DOHH2 (cell line): ENCODE measurements at regions not wholly inside any gene's neighbourhood (a gene's known extent, or its start where the extent isn't known, plus 50 kb on each side); places are given as distances from the start of the nearest gene placed in this dataset.

ENCODE experiments used
- H3F3A ChIP-seq: fragments of 200-600 bp; sonication (generic), shearing (Covaris generic); 2 replicates; pipeline ENCODE4 v1.6.0; 2016; ENCODE audit warnings: antibody characterized with exemption, mild to moderate bottlenecking; ENCODE audit not compliant: control insufficient read depth, insufficient read depth
- H3K27ac ChIP-seq: fragments of 200-600 bp; sonication (generic); 2 replicates; pipeline ENCODE4 v1.5.1; 2014; ENCODE audit warnings: low read depth, mild to moderate bottlenecking, low read length, moderate library complexity
- H3K27me3 ChIP-seq: fragments of 200-600 bp; sonication (generic); 2 replicates; pipeline ENCODE4 v1.6.1; 2014; ENCODE audit warnings: mild to moderate bottlenecking, low read length, mixed read lengths; ENCODE audit not compliant: control insufficient read depth
- H3K36me3 ChIP-seq: fragments of 200-600 bp; sonication (generic); 2 replicates; pipeline ENCODE4 v1.6.1; 2014; ENCODE audit warnings: mild to moderate bottlenecking, low read length, moderate library complexity, mixed read lengths; ENCODE audit not compliant: control insufficient read depth
- H3K4me1 ChIP-seq: fragments of 200-600 bp; sonication (generic); 2 replicates; pipeline ENCODE4 v1.6.1; 2014; ENCODE audit warnings: mild to moderate bottlenecking, low read length, mixed read lengths; ENCODE audit not compliant: control insufficient read depth
- H3K4me2 ChIP-seq: fragments of 200-600 bp; sonication (generic); 2 replicates; pipeline ENCODE4 v1.6.0; 2014; ENCODE audit warnings: mild to moderate bottlenecking, low read length, moderate library complexity
- H3K4me3 ChIP-seq: fragments of 200-600 bp; sonication (generic); 2 replicates; pipeline ENCODE4 v1.5.1; 2014; ENCODE audit warnings: mild to moderate bottlenecking, low read length, mixed read lengths
- H3K79me2 ChIP-seq: fragments of 200-600 bp; sonication (generic); 2 replicates; pipeline ENCODE4 v1.6.1; 2014; ENCODE audit warnings: mild to moderate bottlenecking, low read length, mixed read lengths; ENCODE audit not compliant: control insufficient read depth
- H3K9me2 ChIP-seq: fragments of 200-600 bp; sonication (generic); replicated peaks from 2 replicates; pipeline ENCODE4 v1.6.1; 2014; ENCODE audit warnings: mild to moderate bottlenecking, low read length, mixed read lengths; ENCODE audit not compliant: control insufficient read depth
- H3K9me3 ChIP-seq: fragments of 200-600 bp; sonication (generic); 2 replicates; pipeline ENCODE4 v1.6.1; 2014; ENCODE audit warnings: antibody characterized with exemption, low read length, mixed read lengths; ENCODE audit not compliant: control insufficient read depth, insufficient read depth
- H4K20me1 ChIP-seq: fragments of 200-600 bp; sonication (generic); 2 replicates; pipeline ENCODE4 v1.6.0; 2014; ENCODE audit warnings: low read depth, mild to moderate bottlenecking, antibody characterized with exemption, low read length, moderate library complexity; ENCODE audit not compliant: control insufficient read depth, insufficient read depth
- EZH2phosphoT487 ChIP-seq: fragments of 200-600 bp; sonication (generic); IDR thresholded peaks from 2 replicates; pipeline ENCODE4 v1.6.1; 2017; ENCODE audit warnings: borderline replicate concordance, mild to moderate bottlenecking, antibody characterized with exemption, low read length, moderate library complexity, mixed read lengths
- TF ChIP-seq, protein P1 (sequence below): fragments of 200-600 bp; sonication (generic); IDR thresholded peaks from one replicate; pipeline ENCODE4 v1.5.1; 2014; ENCODE audit warnings: antibody characterized with exemption, mild to moderate bottlenecking, low read depth, low read length; ENCODE audit not compliant: poor library complexity, severe bottlenecking

DNA sequence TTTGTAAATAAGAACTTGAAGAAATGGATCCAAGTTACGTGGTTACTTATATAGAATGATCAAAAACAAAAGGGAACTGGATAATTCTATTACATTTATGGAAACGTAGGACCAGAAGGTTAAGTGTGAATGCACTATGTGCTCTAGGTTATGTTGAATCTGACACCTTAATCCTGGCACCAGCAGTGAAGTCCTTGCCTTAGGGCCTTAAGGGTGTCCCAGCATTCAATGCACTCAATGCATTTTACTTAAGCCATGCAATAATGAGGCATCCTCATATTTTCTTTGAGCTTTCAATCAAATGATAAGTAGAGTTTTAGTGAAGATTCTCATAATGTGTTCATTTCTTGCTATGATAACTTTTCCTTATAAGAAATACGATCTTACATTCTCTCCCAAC is 178.3 kb upstream of the AGR3 start:
- Histone ChIP-seq H3K27ac (no peak overlapping the region), H3K4me1 (peaks cover 23% of the 10 kb centered on the region), H3K79me2 (no peaks in the 10 kb centered on the region), H3K27me3 (no peaks in the 10 kb centered on the region), H3K36me3 (no peaks in the 10 kb centered on the region), H3K9me2 (no peaks in the 10 kb centered on the region), H4K20me1 (no peaks in the 10 kb centered on the region), H3K4me2 (peak overlapping the region; percentile 21; the same call in 1 of the 2 replicates), H3K9me3 (no peaks in the 10 kb centered on the region), H3K4me3 (no peak overlapping the region), H3F3A (no peaks in the 10 kb centered on the region)
- TF ChIP-seq, protein P1, sequence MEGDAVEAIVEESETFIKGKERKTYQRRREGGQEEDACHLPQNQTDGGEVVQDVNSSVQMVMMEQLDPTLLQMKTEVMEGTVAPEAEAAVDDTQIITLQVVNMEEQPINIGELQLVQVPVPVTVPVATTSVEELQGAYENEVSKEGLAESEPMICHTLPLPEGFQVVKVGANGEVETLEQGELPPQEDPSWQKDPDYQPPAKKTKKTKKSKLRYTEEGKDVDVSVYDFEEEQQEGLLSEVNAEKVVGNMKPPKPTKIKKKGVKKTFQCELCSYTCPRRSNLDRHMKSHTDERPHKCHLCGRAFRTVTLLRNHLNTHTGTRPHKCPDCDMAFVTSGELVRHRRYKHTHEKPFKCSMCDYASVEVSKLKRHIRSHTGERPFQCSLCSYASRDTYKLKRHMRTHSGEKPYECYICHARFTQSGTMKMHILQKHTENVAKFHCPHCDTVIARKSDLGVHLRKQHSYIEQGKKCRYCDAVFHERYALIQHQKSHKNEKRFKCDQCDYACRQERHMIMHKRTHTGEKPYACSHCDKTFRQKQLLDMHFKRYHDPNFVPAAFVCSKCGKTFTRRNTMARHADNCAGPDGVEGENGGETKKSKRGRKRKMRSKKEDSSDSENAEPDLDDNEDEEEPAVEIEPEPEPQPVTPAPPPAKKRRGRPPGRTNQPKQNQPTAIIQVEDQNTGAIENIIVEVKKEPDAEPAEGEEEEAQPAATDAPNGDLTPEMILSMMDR = no peak
- no peak for TF ChIP-seq EZH2phosphoT487

DNA sequence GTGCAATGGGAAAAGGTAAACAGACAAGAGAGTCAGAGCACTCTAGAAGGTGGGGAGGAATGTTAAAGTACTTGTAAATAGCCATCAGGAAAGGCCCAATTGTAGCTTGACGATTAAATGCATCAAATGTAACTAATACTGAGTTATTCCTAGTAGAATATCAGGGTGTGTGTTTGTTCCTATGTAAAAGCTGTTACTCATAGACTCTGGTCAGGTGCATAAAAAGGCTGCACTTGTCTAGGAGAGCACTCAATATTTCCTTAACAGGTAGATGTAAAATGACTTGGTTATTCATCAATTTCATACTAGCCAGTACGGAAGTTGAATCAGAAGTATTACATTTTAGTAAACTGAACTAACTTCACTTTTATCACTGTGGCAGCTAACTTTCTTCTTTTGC is 179.7 kb upstream of the AGR3 start:
- H3F3A ChIP-seq = no peaks in the 10 kb centered on the region
- no peaks in the 10 kb centered on the region for H4K20me1 ChIP-seq

DNA sequence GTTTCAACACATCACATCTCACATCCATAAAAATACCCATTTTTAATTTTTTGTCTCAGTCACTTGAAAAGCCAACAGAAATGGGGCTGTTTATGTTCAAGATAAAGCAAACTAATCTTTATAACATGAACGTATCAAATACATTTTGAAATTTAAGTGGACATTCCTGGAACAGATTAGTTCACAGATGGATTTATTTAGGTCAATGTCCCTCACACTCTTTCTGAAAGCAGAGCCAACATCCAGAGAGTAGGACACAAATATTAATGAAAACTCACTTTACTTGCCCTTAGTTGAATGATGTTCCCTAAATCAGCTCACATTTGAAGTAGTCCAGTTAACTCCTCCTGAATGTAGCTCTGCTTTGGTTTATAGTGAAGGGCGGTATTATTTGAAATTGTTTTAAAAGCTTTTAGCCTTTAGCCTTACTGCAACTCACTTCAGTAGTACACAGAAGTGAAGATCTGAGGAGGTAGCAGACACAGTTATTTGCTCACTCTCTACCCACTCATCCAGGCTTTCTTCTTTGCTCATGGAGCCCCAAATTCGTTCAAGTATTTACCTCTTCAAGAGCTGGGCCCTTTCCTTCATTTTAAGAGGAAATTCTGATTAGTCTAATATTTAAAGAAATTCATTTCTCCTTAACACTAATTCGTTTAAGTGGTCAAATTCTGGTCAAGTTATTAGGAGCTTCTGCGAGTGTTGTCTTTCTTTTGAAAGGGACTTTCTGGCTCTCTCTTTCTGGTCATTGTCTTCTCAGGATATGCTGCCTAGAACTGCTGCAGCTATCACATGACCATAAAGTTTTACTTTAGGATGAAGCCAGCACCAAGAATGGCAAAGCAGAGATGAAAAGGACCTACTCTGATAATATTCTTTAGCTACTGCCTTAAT is 180.6 kb upstream of the AGR3 start:
- H3K4me1 ChIP-seq = peaks cover 23% of the 10 kb centered on the region
- H3K4me3 ChIP-seq = no peak overlapping the region
- no peaks in the 10 kb centered on the region for H3F3A ChIP-seq
- no peaks in the 10 kb centered on the region for H3K79me2 ChIP-seq
- no peaks in the 10 kb centered on the region for H3K36me3 ChIP-seq
- no peak overlapping the region for H3K4me2 ChIP-seq
- H3K9me2 ChIP-seq = no peaks in the 10 kb centered on the region
- TF ChIP-seq EZH2phosphoT487 = no peak
- TF ChIP-seq, protein P1 = no peak
- H4K20me1 ChIP-seq = no peaks in the 10 kb centered on the region
- no peaks in the 10 kb centered on the region for H3K27me3 ChIP-seq
- no peaks in the 10 kb centered on the region for H3K9me3 ChIP-seq
- H3K27ac ChIP-seq = no peak overlapping the region

More for the DNA sequence above, 179.7 kb upstream of the AGR3 start:
- H3K4me2 ChIP-seq = no peak overlapping the region
- no peak overlapping the region for H3K27ac ChIP-seq
- no peaks in the 10 kb centered on the region for H3K9me2 ChIP-seq
- H3K4me3 ChIP-seq = no peak overlapping the region
- H3K27me3 ChIP-seq = no peaks in the 10 kb centered on the region
- peaks cover 23% of the 10 kb centered on the region for H3K4me1 ChIP-seq
- H3K36me3 ChIP-seq = no peaks in the 10 kb centered on the region
- no peaks in the 10 kb centered on the region for H3K9me3 ChIP-seq
- TF ChIP-seq, protein P1 = no peak
- no peak for TF ChIP-seq EZH2phosphoT487
- no peaks in the 10 kb centered on the region for H3K79me2 ChIP-seq
